ENCODE measurements at regions not wholly inside any gene's neighbourhood (a gene's known extent, or its start where the extent isn't known, plus 50 kb on each side); places are given as distances from the start of the nearest gene placed in this dataset.

GRCh38 chr10:44607116-44607515 is 222.2 kb upstream of the CXCL12 start:
- no peak for DNase-seq

DNA sequence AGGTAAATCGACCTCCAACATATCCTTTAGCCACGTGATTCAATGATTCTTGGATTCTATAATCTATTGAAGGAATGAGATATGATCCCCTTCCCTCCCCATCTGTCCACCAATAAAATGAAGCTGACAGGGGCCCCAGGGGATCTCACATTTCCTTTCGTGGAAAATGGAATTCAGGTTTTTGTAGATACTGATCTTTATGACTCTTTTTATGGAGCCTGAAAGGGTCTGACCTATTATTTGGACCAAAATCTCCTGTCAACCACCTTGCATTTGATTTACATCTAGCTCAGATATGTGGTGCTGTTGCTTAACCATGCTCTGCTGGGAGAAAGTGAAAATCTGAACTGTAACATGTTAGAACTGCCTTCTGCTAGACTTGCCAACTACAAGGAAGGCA is 234.0 kb upstream of the CXCL12 start:
- DNase-seq, result no peak

DNA sequence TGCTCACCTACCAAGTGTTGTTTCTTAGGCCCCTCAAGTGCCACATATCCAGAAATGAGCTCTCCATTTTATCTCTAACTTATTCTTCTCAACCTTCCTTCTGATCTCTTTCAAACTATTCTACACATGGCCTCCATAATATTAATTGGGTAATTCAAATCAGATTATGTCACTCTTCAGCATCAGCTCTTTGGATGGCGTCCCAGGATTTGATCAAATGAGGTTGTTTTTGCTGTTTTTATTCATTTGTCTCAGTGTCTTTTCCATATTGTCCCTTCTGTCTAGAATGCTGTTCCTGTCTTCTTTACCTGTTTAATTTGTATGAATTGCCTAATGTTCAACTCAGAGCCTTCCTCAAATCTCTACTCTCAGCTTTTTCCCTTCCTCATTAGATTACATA is 234.6 kb upstream of the CXCL12 start:
- DNase-seq, result no peak

- DNase-seq, result no peak
Observed at GRCh38 chr10:44619975-44620374, 235.1 kb upstream of the CXCL12 start.

- DNase-seq, result no peak
Observed at GRCh38 chr10:44627591-44628354, 242.9 kb upstream of the CXCL12 start.

DNA sequence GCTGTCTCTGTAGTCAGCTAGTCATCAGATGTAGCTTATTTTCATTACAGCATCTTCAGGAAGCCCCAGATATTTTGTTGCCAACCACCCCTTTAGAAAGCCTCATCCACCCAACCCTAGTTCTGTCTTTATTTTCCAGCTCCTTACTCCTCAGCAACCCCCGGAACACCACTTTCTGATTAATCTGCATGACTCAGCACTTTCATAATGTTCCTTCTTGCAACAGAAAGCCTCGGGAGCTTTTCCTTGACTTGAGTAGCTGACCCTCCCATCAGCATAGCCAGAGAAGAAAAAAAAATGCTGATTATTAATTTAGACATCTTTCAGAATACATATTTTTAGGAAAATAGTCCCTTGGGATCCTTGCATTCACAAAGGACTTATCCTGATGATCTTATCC is 244.0 kb upstream of the CXCL12 start:
- DNase-seq, result no peak

GRCh38 chr10:44635176-44635575 is 250.3 kb upstream of the CXCL12 start:
- no peak for DNase-seq

GRCh38 chr10:44636625-44637024 is 251.7 kb upstream of the CXCL12 start:
- no peak for DNase-seq

DNA sequence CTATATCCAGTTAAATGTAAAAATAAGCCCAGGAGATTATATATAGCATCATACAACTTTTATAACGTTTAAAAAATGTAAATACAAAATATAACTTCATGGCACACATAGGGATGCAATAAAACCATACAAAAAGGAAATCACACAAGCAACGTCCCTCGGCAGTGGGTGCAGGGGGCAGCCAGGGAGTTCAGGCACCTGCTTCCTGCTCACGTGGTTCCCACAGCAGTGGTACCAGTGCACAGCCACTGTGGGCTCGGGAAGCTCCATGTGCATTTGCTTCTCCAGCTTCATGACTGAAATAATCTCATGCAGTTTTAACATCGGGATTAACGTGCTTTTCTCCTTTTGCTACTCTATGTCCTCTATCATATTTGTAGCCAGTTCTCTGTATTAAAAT is 255.5 kb upstream of the CXCL12 start:
- no peak for DNase-seq

DNA sequence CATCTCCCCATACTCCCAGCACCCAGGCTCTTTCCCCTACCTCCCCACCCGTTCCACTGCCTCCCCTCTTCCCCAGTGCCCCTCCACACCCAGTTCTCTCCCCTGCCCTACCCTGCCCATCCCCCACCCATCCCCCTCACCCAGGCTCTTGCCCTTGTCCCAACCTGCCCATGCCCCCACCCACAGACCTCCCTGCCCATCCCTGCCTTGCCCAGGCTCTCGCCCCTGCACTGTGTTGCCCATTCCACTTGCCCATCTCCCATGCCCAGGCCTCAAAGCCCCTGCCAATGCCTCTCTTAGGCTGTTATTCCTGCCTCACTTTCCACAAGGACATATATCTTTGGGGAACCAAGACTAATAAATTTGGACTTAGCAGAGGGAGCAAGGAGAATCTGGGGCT is 262.6 kb upstream of the CXCL12 start:
- DNase-seq, result no peak

GRCh38 chr10:44647877-44648542 is 263.1 kb upstream of the CXCL12 start:
- DNase-seq, result peak in 1 of 58 donors; percentile 10

DNA sequence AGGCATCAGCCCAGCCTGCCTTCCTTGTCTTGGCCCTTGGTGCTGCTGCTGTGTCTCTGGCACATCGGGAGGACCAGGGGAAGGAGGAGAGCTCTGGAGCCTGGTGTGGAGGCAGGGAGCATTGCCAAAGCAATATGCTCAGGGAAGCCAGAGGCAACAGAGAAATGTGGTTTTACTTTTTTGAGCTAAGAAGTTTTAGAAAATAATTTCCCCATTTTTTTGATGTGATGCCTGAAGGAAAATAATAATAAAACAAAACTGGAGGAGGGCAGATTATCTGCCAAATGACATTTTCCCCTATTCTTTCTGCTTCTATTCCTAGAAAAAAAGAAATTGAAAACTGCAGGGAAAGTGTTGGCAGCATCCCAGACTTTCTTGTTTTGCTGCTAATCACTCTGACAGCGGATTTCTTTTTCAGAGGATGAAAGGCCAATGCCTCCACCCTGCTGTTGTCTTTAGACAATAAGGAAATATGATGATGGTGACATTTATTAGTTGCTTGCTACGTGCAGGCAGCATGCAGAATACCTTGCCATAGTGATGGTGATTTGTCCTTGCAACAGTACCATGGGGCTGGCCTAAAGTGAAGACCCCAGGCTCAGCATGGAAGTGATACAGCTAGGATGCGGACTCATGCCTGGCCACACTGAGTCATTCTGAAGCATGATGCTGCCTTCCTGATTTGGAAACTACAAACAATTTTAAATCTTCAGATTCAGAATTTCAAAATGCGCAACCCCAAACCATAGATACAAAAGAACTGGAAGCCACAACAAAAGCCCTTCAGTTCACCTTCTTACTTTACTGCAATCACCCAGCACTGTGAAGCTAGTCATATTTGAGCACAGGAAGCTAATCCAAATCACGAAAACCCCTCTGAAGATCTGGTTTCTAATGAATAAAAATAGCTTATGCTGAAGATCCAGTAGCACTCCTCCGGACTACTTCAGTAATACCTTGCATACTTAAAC is 260.2 kb upstream of the TMEM72 start:
- DNase-seq, result peak in 19 of 58 donors; percentile 6 to 50 (median 17)

GRCh38 chr10:44651834-44652233 is 259.3 kb upstream of the TMEM72 start:
- DNase-seq, result no peak

DNA sequence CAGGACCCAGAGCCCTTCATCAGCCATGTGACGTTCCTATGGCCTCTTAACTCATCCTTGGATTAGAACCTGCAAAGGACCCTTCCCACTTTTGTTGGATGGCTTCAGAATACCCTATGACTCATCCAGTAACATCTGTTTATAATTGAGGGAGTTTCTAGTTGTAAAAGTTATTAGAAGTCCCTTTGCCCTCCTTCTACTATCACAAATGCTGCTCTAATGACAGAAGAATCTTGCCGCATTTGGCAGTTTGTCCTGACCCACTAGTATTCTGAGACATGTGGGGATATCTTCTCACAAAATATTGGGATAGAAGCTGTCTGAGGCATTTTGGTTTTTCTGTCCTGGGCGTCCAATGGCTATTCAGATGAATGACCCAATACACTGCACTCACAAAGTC is 251.8 kb upstream of the TMEM72 start:
- DNase-seq, result no peak

GRCh38 chr10:44660271-44660670 is 250.9 kb upstream of the TMEM72 start:
- no peak for DNase-seq

- DNase-seq, result no peak
Observed at GRCh38 chr10:44662051-44662450, 249.1 kb upstream of the TMEM72 start.

DNA sequence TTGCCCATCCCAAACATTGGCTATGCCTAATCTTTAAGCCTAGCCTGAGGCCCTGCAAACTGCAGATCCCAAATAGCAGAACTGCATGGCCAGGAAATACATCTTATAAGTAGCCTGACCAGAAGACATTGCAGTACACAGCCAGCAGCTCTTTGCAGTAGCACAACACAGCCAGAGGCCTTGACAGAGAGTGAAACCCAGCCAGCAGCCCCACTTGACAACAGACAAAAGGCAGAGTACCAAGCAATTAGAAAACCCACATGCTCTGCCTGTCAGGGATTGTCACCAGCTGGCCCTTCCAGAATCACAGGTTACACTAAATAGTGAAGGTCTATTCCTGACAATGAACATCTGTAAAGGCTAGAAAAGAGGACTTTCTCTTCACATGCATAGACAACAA is 242.8 kb upstream of the TMEM72 start:
- no peak for DNase-seq

DNA sequence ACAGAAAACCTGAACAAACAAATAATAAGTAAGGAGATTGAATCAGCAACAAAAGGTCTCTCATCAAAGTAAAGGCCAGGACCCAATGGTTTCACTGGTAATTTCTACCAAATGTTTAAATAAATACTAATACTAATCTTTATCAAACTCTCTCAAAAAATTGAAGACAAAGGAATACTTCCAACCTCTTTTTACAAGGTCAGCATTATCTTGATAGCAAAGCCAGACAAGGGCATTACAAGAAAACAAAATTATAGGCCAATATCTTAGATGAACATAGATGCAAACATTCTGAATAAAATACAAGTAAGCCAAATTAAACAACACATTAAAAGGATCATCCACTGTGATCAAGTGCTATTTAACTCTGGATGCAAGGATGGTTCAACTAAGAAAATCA is 239.8 kb upstream of the TMEM72 start:
- no peak for DNase-seq

DNA sequence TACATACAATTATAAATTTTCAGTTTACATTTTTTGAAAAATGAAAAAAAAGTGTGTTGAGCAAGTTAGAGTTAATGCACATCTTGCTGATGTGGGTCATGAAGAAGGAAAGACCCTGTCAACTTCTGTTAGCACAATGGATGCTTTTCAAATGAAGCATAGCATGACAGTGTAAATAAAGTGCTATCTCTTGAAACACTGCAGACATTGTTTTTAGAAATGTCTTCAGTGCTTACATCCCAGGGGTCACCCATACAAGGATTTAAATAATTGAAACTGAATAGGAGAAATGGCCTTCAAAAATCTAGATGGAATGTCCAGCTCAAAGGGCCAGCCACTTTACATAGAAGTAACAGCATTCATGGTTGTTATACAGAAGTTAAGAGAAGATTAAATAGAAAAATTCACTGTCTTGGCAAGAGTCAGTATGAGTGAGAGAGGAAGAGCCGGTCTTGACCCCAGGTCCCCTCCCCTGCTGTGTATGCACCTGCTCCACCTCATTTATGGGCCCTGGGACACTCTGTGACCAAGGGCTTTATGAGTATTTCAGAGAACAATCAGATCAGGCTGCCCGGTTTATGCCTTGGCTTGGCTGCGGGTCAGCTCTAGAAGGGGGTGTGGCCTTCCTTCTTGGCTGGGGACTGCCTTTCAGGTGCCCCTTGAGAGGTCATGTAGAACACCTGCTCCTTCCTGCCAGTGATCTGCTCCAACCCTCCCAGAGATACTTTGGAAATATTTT is 237.7 kb upstream of the TMEM72 start:
- no peak for DNase-seq

DNA sequence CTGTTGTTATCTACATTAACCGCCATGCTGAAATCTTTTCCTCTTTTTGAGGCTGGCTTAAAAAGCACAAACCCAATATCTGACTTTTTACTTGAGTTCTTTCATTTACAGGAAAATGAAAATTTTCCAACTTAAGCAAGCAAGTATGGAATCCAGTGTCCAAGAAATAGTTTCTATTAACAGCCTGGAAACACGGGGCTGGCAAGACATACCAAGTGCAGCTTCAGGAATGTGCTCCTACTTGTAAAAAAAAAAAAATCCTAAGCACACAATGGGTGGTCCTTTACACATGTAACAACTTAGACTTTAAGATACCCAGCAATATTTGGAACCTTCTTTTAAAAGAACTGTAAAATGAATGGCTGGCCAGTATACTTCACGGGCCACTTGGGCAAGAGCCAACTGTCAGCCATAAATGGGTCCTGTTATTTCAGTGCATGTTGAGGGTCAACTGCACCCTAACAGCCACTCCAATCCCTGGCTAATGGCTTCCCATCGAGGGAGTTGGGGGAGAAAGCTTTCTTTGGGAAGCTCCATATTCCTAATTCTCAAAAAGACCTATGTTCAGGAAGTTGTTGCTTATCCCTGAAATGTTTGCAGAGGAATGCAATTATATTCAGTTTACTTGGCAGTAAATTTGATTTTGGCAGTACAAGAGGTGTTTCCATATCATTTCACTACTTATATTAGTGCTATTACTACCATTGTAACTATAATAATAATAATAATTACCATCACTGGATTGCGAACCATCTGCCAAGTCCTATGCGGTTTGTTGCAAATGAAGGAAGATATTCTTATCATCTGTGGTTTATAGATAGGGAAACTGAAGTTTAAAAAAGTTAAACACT is 236.4 kb upstream of the TMEM72 start:
- DNase-seq, result no peak

Measured in anterior cingulate cortex (tissue), 58 donors.